SU-DHL-6 (cell line): ENCODE measurements at regions not wholly inside any gene's neighbourhood (a gene's known extent, or its start where the extent isn't known, plus 50 kb on each side); places are given as distances from the start of the nearest gene placed in this dataset.

Experiments used
- CTCF ChIP-seq: fragments of 200-600 bp; sonication (generic); IDR thresholded peaks from one replicate; pipeline ENCODE4 v1.5.1; 2017; ENCODE audit warnings: antibody characterized with exemption, mild to moderate bottlenecking, low read length, moderate library complexity; ENCODE audit not compliant: insufficient read depth, poor library complexity, severe bottlenecking
- EZH2phosphoT487 ChIP-seq: fragments of 200-600 bp; sonication (generic), shearing (Covaris generic); conservative IDR thresholded peaks from 2 replicates; pipeline ENCODE4 v1.6.1; 2018; ENCODE audit warnings: mild to moderate bottlenecking, antibody characterized with exemption, low read length, moderate library complexity, mixed read lengths

- TF ChIP-seq CTCF: no peak
- TF ChIP-seq EZH2phosphoT487: no peak
Measured at GRCh38 chr2:7800031-7800430, 881.8 kb upstream of the ID2 start.
